ENCODE measurements at regions not wholly inside any gene's neighbourhood (a gene's known extent, or its start where the extent isn't known, plus 50 kb on each side); places are given as distances from the start of the nearest gene placed in this dataset.

DNA sequence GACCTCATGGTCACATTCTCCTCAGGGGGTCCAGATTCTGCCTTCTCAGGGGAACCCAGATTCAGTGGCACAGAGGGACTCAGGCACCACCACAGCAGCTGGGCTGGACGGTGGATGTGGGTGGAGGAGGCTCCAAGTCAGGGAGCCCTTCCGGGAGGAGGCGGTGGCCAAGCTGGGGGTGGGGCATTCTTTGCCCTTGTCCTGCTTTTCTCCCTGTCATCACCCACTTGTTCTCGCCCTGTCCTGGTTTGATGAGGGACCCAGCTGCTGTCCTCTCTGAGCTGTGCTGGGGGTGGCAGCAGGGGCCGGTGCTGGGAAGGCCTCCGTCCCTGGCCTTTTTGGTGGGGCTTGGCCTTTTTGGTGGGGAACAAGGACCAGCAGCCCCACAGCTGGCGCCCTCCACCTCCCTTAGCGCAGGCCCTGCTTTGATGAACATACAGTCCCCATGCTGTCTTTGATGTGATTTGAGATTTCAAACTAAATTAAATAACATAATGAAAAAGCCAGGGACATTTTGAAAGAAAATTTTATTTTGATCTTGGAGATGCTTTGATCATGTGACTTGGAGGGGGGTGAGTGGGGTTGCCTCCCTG, 1168.2 kb downstream of the BRD1 start:
- H3K9me3 ChIP-seq: peaks cover 7% of the 10 kb centered on the region
- H3K36me3 ChIP-seq (ENCODE audit: insufficient read depth in 1 of 2, low read depth in 1 of 2): no peaks in the 10 kb centered on the region
- H3K4me3 ChIP-seq: no peak overlapping the region
- intact Hi-C loops (cut with DNase I): no loop called here
- no peaks in the 10 kb centered on the region for H3K4me1 ChIP-seq
- peak in 1 of 4 donors; percentile 72 for ATAC-seq
- no peaks in the 10 kb centered on the region for H3K27me3 ChIP-seq (ENCODE audit: insufficient read depth in 3 of 3, low read length in 2 of 3)
- 53 to 64% (median 62%) methylated on average over 8 of the region's 8 CpGs for WGBS, 3 donors
- TF ChIP-seq, protein P1, sequence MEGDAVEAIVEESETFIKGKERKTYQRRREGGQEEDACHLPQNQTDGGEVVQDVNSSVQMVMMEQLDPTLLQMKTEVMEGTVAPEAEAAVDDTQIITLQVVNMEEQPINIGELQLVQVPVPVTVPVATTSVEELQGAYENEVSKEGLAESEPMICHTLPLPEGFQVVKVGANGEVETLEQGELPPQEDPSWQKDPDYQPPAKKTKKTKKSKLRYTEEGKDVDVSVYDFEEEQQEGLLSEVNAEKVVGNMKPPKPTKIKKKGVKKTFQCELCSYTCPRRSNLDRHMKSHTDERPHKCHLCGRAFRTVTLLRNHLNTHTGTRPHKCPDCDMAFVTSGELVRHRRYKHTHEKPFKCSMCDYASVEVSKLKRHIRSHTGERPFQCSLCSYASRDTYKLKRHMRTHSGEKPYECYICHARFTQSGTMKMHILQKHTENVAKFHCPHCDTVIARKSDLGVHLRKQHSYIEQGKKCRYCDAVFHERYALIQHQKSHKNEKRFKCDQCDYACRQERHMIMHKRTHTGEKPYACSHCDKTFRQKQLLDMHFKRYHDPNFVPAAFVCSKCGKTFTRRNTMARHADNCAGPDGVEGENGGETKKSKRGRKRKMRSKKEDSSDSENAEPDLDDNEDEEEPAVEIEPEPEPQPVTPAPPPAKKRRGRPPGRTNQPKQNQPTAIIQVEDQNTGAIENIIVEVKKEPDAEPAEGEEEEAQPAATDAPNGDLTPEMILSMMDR (IDR thresholded peaks at IDR 0.05): no peak
- no peak for DNase-seq
- no peak overlapping the region for H3K27ac ChIP-seq

DNA sequence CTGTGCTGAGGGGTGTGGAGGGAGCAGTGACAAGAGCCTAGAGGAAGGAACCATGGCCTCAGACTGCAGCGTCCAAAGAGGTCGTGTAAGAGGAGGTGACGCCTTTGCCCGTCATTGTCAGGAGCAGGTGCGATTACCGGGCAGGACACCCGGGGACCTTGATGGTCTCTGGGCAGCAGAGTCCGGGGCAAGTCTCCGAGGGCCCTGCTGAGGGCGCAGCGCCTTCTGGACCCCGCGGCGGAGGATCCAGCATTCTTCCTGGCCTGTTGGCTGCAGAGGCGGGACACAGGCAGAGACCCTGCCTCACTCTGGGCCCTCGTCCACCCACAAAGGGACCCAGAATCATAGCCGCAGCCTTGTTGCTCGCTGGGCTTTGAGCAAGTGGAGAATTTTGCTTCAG, 1168.8 kb downstream of the BRD1 start:
- intact Hi-C loops (cut with DNase I): no loop called here
- no peaks in the 10 kb centered on the region for H3K36me3 ChIP-seq (ENCODE audit: insufficient read depth in 1 of 2, low read depth in 1 of 2)
- H3K27ac ChIP-seq: no peak overlapping the region
- H3K4me1 ChIP-seq: no peaks in the 10 kb centered on the region
- TF ChIP-seq, protein P1 (IDR thresholded peaks at IDR 0.05): no peak
- peaks cover 7% of the 10 kb centered on the region for H3K9me3 ChIP-seq
- 85 to 88% (median 87%) methylated on average over 18 of the region's 18 CpGs for WGBS, 3 donors
- ATAC-seq (no peak), DNase-seq (peak in 1 of 2 donors; percentile 35)
- no peaks in the 10 kb centered on the region for H3K27me3 ChIP-seq (ENCODE audit: insufficient read depth in 3 of 3, low read length in 2 of 3)
- H3K4me3 ChIP-seq: no peak overlapping the region

DNA sequence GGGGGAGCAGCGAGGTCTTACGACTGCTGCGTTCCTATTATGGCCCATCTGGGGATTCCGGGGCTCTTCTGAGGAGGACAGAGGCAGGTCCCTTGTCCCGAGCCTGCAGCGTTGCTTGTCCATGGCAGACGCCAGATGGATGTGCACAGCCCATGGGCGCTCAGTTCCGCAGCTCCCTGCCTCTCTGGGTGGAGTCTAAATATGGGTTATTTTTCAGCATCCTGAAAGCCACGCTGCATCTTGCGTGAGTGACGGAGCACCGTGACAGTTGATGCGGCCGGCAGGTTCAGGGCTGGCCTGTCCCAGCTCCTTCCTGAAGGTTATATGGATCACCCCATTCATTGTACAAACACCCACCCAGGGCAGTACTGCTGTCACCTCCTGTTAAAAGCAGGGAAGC, 1169.4 kb downstream of the BRD1 start:
- H3K36me3 ChIP-seq (ENCODE audit: insufficient read depth in 1 of 2, low read depth in 1 of 2): no peaks in the 10 kb centered on the region
- TF ChIP-seq, protein P1 (IDR thresholded peaks at IDR 0.05): no peak
- peaks cover 3% of the 10 kb centered on the region for H3K9me3 ChIP-seq
- no peak overlapping the region for H3K4me3 ChIP-seq
- H3K27ac ChIP-seq: no peak overlapping the region
- DNase-seq (peak in 1 of 2 donors; percentile 34), ATAC-seq (no peak)
- H3K4me1 ChIP-seq: no peaks in the 10 kb centered on the region
- no peaks in the 10 kb centered on the region for H3K27me3 ChIP-seq (ENCODE audit: insufficient read depth in 3 of 3, low read length in 2 of 3)
- intact Hi-C loops (cut with DNase I): no loop called here
- 82 to 86% (median 83%) methylated on average over 15 of the region's 15 CpGs for WGBS, 3 donors

DNA sequence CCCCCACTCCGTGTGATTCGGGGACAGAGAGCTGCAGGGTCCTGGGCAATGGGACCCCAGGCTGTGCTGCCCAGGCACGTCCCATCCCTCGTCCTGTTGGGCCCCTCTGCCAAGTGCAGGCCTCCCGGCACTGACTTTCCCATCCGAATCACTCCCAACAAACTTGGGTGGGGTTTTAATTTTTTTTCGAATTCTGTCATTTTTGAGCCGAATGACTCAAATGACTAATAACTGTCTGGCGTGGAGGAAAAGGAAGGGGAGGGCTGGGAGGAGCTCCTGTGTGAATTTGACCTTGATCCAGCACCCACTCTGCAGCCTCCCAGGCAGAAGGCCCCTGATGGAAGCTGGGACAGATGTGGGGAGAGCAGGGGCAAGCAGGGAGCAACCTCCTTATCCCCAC, 1173.2 kb downstream of the BRD1 start:
- no peak for DNase-seq
- TF ChIP-seq, protein P1 (IDR thresholded peaks at IDR 0.05): no peak
- Histone ChIP-seq H3K27me3 (ENCODE audit: insufficient read depth in 3 of 3, low read length in 2 of 3) (no peaks in the 10 kb centered on the region), H3K9me3 (no peaks in the 10 kb centered on the region), H3K4me3 (no peak overlapping the region), H3K27ac (no peak overlapping the region), H3K4me1 (no peaks in the 10 kb centered on the region), H3K36me3 (ENCODE audit: insufficient read depth in 1 of 2, low read depth in 1 of 2) (no peaks in the 10 kb centered on the region)
- no peak for ATAC-seq
- 35 to 77% (median 53%) methylated on average over 9 of the region's 9 CpGs for WGBS, 3 donors
- intact Hi-C loops (cut with DNase I): no loop called here

DNA sequence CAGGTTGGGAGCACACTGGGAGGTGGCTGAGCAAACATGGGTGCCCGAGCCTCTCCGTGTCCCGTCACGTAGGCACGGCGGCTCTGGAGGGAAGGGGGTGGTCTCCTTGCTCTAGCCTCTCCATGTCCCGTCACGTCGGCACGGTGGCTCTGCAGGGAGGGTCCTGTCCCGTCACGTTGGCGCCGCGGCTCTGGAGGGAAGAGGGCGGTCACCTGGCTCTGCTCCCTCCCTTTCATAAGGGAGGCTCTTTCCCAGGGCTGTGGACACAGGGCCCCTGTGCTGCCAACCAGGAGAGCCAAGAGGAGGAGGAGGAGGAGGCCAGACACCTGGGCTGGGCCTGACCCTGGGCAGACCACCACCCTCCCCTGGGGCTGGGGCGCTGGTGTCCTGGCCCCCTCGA, 1173.7 kb downstream of the BRD1 start:
- TF ChIP-seq, protein P1 (IDR thresholded peaks at IDR 0.05): no peak
- Histone ChIP-seq H3K27ac (no peak overlapping the region), H3K4me1 (no peaks in the 10 kb centered on the region), H3K36me3 (ENCODE audit: insufficient read depth in 1 of 2, low read depth in 1 of 2) (no peaks in the 10 kb centered on the region), H3K4me3 (no peak overlapping the region), H3K9me3 (no peaks in the 10 kb centered on the region), H3K27me3 (ENCODE audit: insufficient read depth in 3 of 3, low read length in 2 of 3) (no peaks in the 10 kb centered on the region)
- DNase-seq (no peak), ATAC-seq (no peak)
- intact Hi-C loops (cut with DNase I): no loop called here
- WGBS, 3 donors: 75 to 86% (median 86%) methylated on average over 11 to 18 of the region's 18 CpGs

Data from psoas muscle (tissue), 7 donors.